HG02852 (cell line): ENCODE measurements at regions not wholly inside any gene's neighbourhood (a gene's known extent, or its start where the extent isn't known, plus 50 kb on each side); places are given as distances from the start of the nearest gene placed in this dataset.

Source experiments
- ATAC-seq: cut with Tn5 transposase; IDR thresholded peaks from one replicate; pipeline ENCODE4 v1.9.1; 2021; ENCODE audit warnings: mild to moderate bottlenecking, moderate library complexity; ENCODE audit not compliant: unreplicated experiment

DNA sequence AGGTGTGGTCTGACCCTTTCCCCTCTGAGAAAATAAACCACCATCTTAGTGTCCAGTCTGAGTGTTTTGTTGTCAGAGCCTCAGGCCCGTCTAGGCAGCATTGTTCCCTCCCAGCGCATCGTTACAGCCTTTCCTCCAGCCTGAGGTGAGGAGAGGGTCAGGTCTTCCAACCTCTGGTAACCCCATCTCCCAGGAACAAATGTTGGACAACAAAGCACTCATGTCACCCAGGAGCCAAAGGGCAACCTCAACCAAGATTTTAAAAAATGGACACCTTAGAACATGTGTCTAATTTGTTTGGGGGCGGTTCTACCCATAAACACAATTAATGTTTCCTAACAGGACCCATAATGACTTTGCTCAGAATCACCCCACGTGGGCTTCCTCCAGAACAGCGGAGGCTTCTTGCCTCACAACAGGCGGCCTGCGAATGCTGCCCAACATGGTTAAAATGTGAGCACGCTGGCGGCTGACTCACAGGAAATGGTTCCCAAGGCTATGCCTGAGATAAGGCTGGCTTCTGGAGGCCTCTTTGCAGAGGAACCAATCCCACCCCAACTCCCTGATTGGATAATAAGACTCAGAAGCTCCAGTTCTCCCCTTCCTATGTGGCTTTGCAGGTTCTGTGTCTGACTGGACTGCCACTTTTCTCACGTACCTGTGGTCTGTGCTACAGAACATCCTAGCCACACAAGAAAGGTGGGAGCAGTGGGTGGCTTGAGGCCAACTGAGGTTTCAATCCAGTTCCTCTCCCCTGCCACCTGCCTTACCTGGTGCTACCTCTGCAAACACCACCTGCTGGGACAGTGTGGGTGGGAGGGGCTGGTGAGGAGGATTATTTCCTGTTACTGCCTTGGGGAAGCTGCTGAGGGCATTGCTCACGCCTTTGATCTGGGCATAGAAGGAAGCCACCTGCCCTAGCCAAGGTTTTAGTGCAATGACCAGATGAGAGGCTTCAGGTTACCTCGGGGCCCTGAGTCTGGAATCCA, 108.8 kb downstream of the B3GNT2 start:
- no peak for ATAC-seq

DNA sequence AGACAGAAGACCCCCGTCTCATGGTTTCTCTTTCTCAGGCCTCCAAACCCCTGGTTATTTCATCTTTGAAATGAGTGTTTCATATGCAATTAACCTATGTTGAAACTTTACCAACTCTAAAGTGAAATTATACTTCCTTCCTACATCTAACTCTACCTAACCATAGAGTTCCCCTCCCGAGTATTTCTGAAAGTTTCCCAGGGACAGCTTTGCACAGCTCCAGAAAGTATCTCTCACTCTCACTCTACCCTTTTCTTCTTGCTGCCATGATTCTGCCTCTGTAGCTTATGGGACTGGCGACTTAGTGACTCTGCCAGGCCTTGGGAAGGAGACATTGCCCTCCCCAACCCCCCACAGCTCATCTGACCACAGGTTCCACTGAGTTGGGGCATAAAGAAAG, 107.9 kb downstream of the B3GNT2 start:
- ATAC-seq = no peak

DNA sequence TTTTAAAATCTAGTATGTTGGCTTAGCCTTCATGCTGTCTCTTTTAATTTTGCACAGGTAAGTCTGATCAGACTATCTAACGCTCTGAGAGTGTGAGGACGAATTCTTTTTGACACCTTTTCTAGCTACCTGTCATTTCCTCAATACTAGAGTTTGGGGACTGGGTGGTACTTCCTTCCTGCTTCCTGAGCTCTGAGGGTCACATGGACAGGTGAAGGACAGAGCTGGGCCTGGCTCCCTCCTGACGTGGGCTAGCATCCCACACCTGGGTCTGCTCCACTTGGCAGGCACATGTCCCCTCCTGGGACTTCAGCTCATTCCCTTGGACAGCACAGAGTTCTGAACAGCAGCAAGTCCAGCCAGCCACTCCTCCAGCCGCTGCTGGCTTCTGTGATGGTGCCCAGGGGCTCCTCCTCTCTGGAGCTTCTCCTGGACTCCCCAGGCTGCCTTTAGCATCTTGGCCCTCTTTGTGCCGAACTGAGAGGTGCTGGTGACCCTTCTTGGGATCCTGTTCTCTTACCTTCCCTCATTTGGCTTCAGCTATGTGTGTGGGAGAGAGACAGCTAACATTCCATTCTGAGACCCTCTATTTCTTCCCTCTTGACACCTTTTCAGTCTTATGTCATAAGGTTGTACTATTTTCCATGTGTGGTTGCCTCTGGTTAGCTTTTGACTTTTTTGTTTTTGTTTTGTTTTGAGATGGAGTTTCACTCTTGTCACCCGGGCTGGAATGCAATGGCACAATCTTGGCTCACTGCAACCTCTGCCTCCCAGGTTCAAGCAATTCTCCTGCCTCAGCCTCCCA, 106.9 kb downstream of the B3GNT2 start:
- no peak for ATAC-seq

DNA sequence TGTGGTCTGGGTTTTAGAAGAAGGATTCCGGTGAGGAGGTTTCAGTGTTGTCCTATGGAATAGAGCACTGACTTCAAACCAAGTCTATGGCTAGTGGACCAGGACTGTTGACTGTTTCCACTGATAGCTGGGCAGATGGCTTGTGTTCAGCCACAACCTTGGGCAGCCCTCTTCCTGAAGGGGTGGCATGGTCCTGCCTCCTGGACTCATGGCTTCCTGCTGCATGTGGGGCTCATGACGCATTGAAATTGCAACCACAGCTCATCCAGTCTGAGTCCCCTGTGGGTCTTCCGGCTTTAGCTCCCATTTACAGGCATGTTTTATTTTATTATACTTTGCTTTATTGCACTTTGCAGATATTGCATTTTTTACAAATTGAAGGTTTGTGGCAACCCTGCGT, 105.0 kb downstream of the B3GNT2 start:
- no peak for ATAC-seq

DNA sequence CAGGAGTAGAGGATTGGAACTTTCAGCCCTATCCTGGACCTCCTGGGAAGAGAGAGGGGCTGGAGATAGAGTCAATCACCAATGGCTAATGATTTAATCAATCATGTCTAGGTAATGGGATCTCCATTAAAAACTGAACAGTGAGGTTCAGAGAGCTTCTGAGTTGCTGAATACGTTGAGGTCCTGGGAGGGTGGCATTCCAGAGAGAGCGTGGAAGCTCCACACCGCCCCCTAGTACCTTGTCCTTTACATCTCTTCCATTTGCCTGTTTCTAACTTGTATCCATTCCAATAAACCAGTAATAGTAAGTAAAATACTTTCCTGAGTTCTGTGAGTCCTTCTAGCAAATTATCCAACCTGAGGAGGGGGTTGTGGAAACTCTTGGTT, 101.7 kb downstream of the B3GNT2 start:
- no peak for ATAC-seq

DNA sequence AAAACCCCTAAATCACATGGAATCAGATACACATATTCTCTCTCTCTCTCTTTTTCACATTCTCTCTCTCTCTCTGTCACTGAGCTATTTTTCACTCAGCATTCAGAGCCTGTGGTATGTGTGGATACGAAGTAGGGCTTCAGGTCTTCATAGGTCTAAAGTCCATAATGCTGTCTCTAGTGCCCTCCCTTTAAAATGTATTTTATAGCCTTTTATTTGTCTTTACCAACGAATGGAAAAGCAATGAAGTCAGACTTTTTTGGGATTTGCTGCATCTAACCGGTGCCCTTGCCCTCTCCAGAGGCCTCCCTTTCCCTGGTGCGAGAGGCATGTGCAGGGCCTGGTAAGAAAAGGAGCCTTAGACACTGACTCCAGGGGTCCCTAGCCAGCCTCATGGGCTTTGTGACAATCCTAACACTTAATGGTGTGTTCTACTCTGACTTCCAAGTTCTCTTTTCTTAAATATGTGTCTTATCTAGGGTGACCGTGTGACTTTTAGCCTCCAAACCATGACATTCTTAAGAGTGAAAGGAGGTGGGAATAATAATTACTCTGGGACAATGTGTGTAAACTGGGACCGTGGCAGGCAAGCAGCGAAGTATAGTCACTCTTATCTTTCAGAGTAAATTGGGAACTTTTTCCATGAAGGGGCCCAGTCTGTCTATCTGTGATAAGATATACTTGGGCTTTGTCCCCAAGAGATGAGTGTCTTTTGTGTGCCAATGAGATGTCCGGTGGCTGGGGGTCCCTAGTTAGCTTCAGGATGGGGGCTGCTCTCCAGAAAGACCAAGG, 101.1 kb downstream of the B3GNT2 start:
- no peak for ATAC-seq

DNA sequence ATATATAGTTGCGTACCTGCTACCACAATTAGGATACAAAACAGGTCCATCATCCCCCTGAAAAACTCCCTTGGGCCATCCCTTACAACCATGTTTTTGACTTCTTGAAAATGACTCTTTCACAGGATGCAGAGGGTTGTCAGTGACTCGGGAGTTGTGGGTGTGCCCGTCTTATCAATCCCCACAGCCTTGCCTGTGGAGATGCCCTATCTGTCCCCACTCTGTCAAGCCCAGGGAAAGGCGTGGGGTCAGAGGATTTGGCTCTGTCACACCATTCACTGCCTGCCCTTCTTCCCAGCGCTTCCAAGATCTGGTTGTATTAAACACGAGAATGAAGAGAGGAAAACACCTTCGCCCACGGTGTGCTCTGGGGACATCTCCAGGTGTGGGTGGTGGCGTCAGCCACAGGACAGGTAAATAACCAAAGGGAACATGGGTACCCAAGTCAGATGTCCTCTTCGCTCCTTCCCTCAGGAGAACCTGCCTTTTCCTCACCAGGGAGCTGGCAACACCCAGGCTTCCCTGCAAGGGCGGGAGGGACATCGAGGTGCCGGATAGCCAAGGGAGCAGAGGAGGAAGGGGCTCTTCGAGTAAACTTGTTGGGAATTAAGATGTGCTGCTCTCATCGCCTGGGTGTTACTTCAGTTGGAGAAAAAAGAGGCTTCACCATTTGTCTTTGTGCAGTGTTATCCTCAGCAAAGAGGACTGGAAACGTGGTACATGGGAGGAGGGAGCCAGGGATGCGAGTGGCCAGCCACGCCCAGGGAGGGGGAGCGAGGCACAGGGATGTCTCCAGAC, 100.3 kb downstream of the B3GNT2 start:
- no peak for ATAC-seq

DNA sequence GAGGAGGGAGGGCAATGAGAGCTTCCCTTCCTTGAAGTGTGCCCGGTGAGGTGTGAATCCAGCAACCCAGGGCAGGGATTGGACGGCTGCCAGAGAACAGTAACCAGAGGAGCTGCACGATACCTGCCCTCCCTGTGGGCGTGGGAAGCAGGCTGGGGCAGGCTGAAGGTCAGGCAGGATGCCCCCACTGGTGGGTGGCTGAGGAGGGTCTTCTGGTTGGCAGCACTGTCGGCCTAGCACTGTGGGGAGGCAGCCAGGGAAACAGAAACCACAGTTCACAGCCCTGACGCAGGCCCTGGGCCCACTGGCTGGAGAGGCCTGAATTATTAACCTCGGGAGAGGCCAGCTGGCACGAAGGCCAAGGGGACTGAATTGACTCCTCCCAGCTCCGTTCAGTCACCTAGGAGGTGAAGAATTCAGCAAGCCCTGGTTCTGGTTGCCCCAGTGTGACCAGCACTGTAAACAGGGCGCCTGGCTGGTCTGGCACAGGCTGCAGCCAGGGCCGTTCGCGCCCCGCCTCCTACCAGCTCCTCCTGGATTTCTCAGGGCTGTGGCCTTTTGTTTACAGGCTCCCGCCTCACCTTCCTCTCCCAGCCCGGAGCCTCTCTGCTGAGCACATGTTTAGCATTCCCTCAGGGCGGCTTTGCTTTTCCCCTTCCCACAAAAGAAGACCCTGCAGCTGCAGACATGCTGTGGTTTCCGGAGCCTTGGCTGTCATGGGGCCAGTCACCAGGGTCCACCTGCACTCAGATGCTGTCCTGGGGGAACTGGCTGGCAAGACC, 97.8 kb downstream of the B3GNT2 start:
- no peak for ATAC-seq

DNA sequence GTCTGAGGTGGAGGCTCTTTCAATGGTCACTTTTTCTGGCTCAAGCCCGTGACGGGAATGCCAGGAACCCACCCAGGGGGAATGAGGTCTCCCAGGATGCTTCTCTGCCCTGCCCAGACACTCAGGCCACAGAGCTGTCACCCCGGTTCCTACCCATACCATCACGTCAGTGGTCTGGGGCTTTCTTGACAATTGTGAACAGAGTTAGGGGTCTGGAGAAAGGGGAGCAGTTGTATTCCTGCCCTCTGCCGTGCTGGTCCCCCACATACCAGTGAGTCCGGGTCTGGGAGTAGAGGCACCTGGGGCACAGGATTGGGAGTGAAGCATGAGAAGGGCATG, 97.2 kb downstream of the B3GNT2 start:
- ATAC-seq = no peak

DNA sequence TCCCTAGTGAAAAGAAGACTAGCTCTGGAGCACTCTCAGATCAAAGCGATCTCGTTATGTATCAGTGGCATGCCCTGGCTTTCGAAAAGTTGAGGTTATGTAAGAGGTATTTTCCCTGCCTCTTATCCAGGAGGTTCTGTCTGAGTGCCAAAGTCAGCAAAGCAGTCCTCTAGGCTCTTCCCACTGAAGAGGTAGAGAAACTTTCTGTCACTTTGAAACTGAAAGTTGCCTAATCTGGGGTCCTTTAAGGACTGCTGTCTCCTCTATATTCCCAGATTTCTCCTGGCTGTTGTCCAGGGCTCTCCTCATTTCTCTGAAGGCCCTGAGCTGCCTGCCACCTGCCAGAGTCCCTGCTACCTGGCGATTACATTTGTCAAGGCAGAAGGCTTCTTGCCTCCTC, 96.3 kb downstream of the B3GNT2 start:
- no peak for ATAC-seq

DNA sequence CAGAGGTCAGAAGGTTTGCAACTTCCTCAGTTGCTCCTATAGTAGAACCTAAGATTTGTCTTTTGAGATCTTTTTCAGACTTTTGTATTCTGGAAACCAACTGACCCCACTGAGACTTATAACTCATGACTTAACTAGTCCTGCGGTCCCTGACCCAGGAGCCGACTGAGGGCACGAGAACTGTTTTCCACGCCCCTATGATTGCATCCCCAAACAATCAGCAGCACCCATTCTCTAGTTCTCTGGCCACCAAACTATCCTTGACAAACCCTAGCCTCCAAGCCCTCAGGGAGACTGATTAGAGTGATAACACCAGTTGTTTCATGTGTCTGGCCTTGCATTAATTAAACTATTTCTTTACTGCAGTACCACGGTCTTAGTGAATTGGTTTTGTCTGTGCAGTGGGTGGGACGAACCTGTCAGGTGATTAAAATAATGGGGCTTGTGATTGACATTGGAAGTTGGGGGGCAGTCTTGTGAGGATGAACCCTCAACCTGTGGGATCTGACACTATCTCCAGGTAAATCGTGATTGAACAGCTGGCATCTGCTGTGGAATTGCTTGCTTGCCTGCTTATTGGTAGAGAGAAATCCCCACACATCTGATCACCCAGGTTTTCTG, 95.7 kb downstream of the B3GNT2 start:
- ATAC-seq = no peak

DNA sequence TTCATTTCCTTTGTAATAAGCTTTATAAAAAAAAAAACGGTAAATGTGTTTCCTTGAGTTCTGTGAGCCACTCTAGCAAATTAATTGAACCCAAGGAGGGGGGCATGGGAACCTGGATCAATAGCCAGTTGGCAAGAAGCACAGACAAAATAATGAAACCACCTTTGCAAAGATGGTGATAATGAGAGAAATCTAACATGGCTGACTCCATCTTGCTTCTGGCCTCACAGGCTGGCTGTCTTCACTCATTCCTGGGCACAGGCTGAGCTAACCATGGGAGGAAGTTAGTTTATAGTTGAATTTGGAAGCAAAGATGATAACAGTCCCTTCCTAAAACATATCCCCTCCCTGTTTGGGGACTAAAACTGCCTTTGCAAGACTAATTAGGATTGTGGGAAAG, 95.1 kb downstream of the B3GNT2 start:
- no peak for ATAC-seq

DNA sequence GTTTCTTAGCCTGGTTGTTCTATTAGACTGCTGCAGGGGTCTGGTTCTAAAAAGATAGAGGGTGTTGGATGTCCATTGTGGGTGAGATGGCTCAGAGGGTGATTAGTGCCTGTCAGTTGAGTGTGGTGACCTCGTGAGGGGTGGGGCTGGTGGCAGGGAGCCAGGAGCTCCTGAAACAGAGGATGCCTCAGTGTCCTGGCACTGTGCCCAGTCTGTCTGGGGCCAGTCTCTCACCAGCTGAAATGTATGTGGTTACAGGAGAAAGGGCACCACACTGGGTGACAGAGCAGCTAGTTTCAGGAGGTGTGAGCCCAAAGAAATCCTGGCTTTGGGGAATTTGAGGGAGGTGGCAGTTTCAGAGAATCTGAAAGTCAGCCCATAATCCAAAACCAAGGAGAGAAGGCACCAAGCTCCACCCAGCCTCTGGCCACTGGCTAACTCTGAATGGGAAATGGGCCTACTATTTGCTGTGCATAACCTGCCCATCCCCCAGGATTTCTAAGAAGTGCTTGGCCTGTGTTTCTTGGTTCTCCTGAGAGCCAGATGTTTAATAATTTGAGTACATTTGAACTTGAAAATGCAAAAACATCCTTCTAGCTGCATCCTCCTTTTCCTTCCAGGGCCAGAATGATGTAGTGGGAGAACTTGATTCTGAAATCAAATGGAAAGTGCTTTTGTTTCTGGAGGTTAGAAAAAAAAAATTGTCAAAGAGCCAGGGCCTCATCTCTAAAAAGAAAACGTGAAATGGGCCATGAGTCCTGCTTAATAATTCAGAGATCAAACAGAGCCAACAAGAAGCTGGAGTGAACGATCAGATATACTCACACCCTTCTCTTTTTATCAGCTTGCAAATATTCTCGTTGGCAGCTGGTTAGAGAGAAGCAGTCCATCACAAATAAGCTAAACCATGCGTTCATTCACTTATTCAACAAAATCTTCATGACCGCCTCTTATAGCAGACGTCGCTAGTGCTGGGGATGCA, 92.3 kb downstream of the B3GNT2 start:
- ATAC-seq = no peak

DNA sequence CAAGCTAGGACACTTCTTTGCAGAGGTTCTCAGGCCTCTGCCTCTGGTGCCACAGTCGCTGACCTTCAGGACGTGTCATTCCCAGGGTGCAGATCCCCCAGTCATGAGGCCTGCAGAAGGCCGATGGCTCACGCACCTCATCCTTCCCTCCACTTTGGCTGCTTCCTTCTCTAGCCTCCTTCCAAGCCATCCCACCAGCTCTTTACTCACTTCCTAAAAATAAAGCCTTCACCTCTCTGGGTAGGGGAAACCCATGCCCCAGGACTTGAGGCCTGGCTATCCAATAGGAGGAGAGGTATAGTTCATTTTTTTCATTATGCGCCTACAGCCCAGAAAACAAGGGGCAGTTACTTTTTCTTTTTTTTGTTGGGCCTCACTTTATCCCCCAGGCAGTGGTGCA, 91.4 kb downstream of the B3GNT2 start:
- ATAC-seq = no peak

DNA sequence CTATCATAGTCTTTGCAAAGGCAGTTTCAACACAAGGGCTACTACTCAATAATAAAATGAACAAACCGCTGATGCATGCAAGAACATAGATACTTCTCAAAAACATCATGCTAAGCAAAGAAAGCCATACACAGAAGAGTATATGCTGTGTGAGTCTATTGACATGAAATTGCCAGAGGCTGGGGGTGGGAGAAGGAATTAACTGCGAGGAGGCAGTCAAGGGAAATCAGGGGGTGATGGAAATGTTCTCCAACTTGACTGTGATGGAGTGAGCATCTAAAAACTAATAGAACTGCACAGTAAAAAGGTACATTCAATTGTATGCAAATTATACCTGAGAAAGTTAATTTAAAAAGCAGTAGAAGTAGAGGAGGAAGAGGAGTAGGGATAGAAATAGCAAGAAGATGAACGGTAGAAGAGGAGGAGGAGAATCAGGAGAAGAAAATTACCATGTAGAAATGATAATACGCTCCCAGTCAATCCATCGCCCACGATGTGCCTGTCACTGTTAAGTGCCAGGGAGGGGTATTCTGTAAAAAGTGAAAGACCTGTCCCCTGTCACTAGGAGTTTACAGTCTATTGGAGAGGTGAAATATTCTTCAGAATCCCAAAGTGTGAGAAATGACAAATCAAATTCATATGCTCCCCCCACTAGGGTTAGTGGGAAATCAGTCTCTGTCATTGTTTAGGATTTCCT, 90.3 kb downstream of the B3GNT2 start:
- ATAC-seq = no peak

DNA sequence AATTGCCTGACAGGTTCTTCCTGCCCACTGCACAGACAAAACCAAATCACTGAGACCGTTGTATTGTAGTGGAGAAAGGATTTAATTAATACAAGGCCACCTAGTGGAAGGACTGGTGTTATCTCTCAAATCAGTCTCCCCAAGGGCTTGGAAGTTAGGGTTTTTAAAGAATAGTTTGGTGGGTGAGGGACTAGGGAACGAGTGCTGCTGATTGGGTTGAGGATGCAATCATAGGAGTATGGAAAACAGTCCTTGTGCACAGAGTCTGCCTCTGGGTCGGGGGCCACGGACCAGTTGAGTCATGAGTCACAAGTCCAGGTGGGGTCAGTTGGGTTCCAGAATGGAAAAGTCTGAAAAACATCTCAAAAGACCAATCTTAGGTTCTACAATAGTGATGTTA, 89.1 kb downstream of the B3GNT2 start:
- ATAC-seq = no peak

DNA sequence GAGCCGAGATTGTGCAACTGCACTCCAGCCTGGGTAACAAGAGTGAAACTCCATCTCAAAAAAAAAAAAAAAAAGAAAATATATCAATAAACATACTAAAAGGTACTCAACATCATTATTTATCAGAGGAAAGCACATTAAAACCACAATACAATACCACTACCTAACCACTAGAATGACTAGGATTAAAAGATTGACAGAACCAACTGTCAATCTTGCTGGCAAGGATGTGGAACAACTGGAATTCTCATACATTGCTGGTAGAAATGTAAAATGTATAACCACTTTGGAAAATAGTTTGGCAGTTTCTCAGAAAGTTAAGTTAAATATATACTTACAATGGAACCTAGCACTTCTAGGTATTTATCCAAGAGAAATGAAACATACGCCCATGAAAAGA, 88.6 kb downstream of the B3GNT2 start:
- no peak for ATAC-seq

DNA sequence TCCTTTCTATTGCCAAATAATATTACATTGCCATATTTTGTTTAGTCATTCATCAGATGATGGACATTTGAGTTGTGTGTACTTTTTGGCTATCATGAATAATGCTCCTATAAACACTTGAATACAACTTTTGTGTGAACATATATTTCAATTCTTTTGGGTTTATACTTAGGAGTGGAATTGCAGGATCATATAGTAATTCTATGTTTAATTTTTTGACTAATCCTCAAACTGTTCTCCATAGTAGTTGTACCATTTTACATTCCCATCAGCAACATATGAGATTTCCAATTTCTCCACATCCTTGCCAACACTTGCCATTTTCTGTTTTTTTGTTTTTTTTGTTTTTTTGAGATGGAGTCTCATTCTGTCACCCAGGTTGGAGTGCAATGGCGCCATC, 87.2 kb downstream of the B3GNT2 start:
- no peak for ATAC-seq
